Uterus (tissue), 2 donors: ENCODE measurements at regions not wholly inside any gene's neighbourhood (a gene's known extent, or its start where the extent isn't known, plus 50 kb on each side); places are given as distances from the start of the nearest gene placed in this dataset.

Experiments used
- CTCF ChIP-seq, 4 experiments: fragments of 200-600 bp in 2 of 4; fragments of 450-650 bp in 2 of 4; sonication (generic) in 2 of 4; IDR thresholded peaks; one replicate each; pipeline ENCODE4 v1.5.1; 2016 to 2019; ENCODE audit warnings: antibody characterized with exemption in 4 of 4, mild to moderate bottlenecking in 2 of 4, moderate library complexity in 1 of 4
- POLR2A ChIP-seq, 2 donors: fragments of 450-650 bp; IDR thresholded peaks; one replicate each; pipeline ENCODE4 v1.6.1; 2016; ENCODE audit warnings: antibody characterized with exemption in 2 of 2, mild to moderate bottlenecking in 1 of 2, moderate library complexity in 1 of 2

GRCh38 chr10:4190876-4191275 is 405.9 kb upstream of the KLF6 start:
- TF ChIP-seq CTCF (IDR thresholded peaks at IDR 0.05), result no peak
- TF ChIP-seq POLR2A (IDR thresholded peaks at IDR 0.05), result no peak
